NT2/D1 (cell line): ENCODE measurements at regions not wholly inside any gene's neighbourhood (a gene's known extent, or its start where the extent isn't known, plus 50 kb on each side); places are given as distances from the start of the nearest gene placed in this dataset.

Source experiments
- SUZ12 ChIP-seq: IDR thresholded peaks from 2 replicates; pipeline ENCODE4 v1.6.1; 2011; ENCODE audit not compliant: insufficient read length, insufficient read depth; ENCODE audit errors: extremely low read depth
- ZNF274 ChIP-seq: IDR thresholded peaks from 2 replicates; pipeline ENCODE4 v1.6.1; 2011; ENCODE audit warnings: mild to moderate bottlenecking, low read depth, low read length

DNA sequence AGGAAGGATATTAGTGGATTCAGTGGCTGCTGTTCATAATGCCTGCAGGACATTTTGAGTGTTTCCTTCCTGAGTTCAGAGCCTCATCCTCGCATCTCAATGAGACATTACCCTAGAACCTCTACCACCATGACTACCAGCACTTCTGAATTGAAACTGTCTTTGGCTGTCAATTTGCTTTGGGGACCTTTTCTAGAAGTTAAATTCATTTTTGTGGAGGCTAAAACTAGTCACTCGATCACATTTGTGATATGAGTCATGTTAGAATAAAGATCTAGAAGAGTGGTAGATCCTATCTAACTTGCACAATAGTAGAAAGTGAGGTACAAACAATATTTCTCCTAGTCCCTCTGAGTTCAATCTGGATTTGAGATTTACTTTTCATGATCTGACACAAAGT is 124.9 kb downstream of the KCNRG start:
- TF ChIP-seq ZNF274 = no peak
- TF ChIP-seq SUZ12 = no peak
